Gastroesophageal sphincter (tissue), 3 donors: ENCODE measurements at regions not wholly inside any gene's neighbourhood (a gene's known extent, or its start where the extent isn't known, plus 50 kb on each side); places are given as distances from the start of the nearest gene placed in this dataset.

ENCODE experiments used
- CTCF ChIP-seq, 4 experiments: fragments of 200-600 bp in 2 of 4; fragments of 450-650 bp in 2 of 4; sonication (generic) in 1 of 4; IDR thresholded peaks; one replicate each; pipeline ENCODE4 v1.5.1; 2017 to 2019; ENCODE audit warnings: antibody characterized with exemption in 4 of 4, mild to moderate bottlenecking in 2 of 4, moderate library complexity in 2 of 4
- EP300 ChIP-seq: sonication (generic); formaldehyde crosslinking; IDR thresholded peaks from one replicate; pipeline ENCODE4 v1.6.1; 2017; ENCODE audit warnings: antibody characterized with exemption, mild to moderate bottlenecking
- POLR2A ChIP-seq, 2 donors: fragments of 450-650 bp; IDR thresholded peaks; one replicate each; pipeline ENCODE4 v1.6.1; 2017; ENCODE audit warnings: antibody characterized with exemption in 2 of 2, mild to moderate bottlenecking in 2 of 2, moderate library complexity in 1 of 2
- POLR2AphosphoS5 ChIP-seq: sonication (generic); formaldehyde crosslinking; IDR thresholded peaks from one replicate; pipeline ENCODE4 v1.6.1; 2017; ENCODE audit warnings: antibody characterized with exemption

- TF ChIP-seq CTCF (IDR thresholded peaks at IDR 0.05) = no peak
- no peak for TF ChIP-seq POLR2AphosphoS5
- no peak for TF ChIP-seq POLR2A (IDR thresholded peaks at IDR 0.05)
- TF ChIP-seq EP300 = no peak
These were observed 307.3 kb upstream of the DIO3 start for GRCh38 chr14:101253948-101254347.
